ENCODE measurements at regions not wholly inside any gene's neighbourhood (a gene's known extent, or its start where the extent isn't known, plus 50 kb on each side); places are given as distances from the start of the nearest gene placed in this dataset.

GRCh38 chr21:18614303-18614702, 210.7 kb upstream of the TMPRSS15 start:
- no peak for ATAC-seq
- H3K4me3 ChIP-seq, result no peak overlapping the region
- WGBS, 2 donors, result 83 to 87% methylated on average over 3 of the region's 3 CpGs
- H3K36me3 ChIP-seq, result no peaks in the 10 kb centered on the region
- H3K27ac ChIP-seq, result no peak overlapping the region
- DNase-seq, result no peak
- TF ChIP-seq, protein P1, sequence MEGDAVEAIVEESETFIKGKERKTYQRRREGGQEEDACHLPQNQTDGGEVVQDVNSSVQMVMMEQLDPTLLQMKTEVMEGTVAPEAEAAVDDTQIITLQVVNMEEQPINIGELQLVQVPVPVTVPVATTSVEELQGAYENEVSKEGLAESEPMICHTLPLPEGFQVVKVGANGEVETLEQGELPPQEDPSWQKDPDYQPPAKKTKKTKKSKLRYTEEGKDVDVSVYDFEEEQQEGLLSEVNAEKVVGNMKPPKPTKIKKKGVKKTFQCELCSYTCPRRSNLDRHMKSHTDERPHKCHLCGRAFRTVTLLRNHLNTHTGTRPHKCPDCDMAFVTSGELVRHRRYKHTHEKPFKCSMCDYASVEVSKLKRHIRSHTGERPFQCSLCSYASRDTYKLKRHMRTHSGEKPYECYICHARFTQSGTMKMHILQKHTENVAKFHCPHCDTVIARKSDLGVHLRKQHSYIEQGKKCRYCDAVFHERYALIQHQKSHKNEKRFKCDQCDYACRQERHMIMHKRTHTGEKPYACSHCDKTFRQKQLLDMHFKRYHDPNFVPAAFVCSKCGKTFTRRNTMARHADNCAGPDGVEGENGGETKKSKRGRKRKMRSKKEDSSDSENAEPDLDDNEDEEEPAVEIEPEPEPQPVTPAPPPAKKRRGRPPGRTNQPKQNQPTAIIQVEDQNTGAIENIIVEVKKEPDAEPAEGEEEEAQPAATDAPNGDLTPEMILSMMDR (IDR thresholded peaks at IDR 0.05), result no peak
- intact Hi-C loops (cut with DNase I), result no loop called here
- no peaks in the 10 kb centered on the region for H3K27me3 ChIP-seq
- H3K4me1 ChIP-seq, result no peaks in the 10 kb centered on the region
- no peaks in the 10 kb centered on the region for H3K9me3 ChIP-seq

GRCh38 chr21:18617291-18617690, 213.7 kb upstream of the TMPRSS15 start:
- Histone ChIP-seq H3K4me3 (no peak overlapping the region), H3K36me3 (no peaks in the 10 kb centered on the region), H3K4me1 (no peaks in the 10 kb centered on the region), H3K27ac (no peak overlapping the region), H3K27me3 (no peaks in the 10 kb centered on the region), H3K9me3 (no peaks in the 10 kb centered on the region)
- TF ChIP-seq, protein P1 (IDR thresholded peaks at IDR 0.05), result no peak
- intact Hi-C loops (cut with DNase I), result no loop called here
- WGBS, 2 donors, result 72 to 80% methylated on average over 3 of the region's 3 CpGs
- ATAC-seq (no peak), DNase-seq (no peak)

GRCh38 chr21:18620436-18620835, 216.9 kb upstream of the TMPRSS15 start:
- no peak overlapping the region for H3K27ac ChIP-seq
- ATAC-seq (no peak), DNase-seq (no peak)
- H3K4me1 ChIP-seq, result no peaks in the 10 kb centered on the region
- no peak overlapping the region for H3K4me3 ChIP-seq
- H3K36me3 ChIP-seq, result no peaks in the 10 kb centered on the region
- H3K27me3 ChIP-seq, result no peaks in the 10 kb centered on the region
- intact Hi-C loops (cut with DNase I), result no loop called here
- no peaks in the 10 kb centered on the region for H3K9me3 ChIP-seq
- TF ChIP-seq, protein P1 (IDR thresholded peaks at IDR 0.05), result no peak
- WGBS, 2 donors, result 70 to 75% methylated on average over 4 of the region's 4 CpGs

- Histone ChIP-seq H3K27ac (no peak overlapping the region), H3K36me3 (no peaks in the 10 kb centered on the region), H3K9me3 (no peaks in the 10 kb centered on the region), H3K4me3 (no peak overlapping the region), H3K27me3 (no peaks in the 10 kb centered on the region), H3K4me1 (no peaks in the 10 kb centered on the region)
- no peak for ATAC-seq
- TF ChIP-seq, protein P1 (IDR thresholded peaks at IDR 0.05), result no peak
- no peak for DNase-seq
- intact Hi-C loops (cut with DNase I), result no loop called here
These were observed 218.8 kb upstream of the TMPRSS15 start for GRCh38 chr21:18622383-18622782.

GRCh38 chr21:18630446-18630845, 226.9 kb upstream of the TMPRSS15 start:
- Histone ChIP-seq H3K36me3 (no peaks in the 10 kb centered on the region), H3K9me3 (no peaks in the 10 kb centered on the region), H3K4me1 (no peaks in the 10 kb centered on the region), H3K27ac (no peak overlapping the region), H3K27me3 (no peaks in the 10 kb centered on the region), H3K4me3 (no peak overlapping the region)
- intact Hi-C loops (cut with DNase I), result no loop called here
- 89 to 90% methylated on average over 2 of the region's 2 CpGs for WGBS, 2 donors
- DNase-seq (no peak), ATAC-seq (no peak)
- TF ChIP-seq, protein P1 (IDR thresholded peaks at IDR 0.05), result no peak
